ENCODE measurements at regions not wholly inside any gene's neighbourhood (a gene's known extent, or its start where the extent isn't known, plus 50 kb on each side); places are given as distances from the start of the nearest gene placed in this dataset.

DNA sequence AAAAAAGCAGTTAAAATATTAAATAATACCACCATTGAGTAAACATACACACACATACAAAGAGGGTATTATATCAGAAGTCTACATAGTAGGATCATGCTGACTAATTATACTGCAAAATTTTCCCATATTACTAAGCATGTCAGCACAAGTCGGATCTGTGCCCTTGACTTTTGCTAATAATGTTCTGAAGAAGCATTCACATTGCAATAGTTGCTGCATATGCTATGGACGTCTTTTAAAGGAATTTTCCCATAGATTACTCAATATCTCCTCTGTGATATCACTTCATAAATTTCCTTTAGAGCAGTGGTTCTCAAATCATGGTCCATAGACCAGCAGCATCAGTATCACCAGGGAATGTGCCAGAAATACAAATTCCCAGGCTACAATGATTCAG lies 110.9 kb upstream of the NUDT7 start:
- POLR2A ChIA-PET: no interaction called here
- Histone ChIP-seq H3K4me1 (no peaks in the 10 kb centered on the region), H3K9me3 (no peaks in the 10 kb centered on the region), H3K27ac (no peak overlapping the region), H3K4me3 (no peak overlapping the region), H3K4me2 (no peak overlapping the region)
- ATAC-seq (no peak), DNase-seq (ENCODE audit: low read depth in 1 of 2, low spot score in 1 of 2) (no peak), FAIRE-seq (no peak)
- CTCF ChIA-PET: no interaction called here
- TF ChIP-seq MAFK (IDR thresholded peaks at IDR 0.05; ENCODE audit: partially characterized antibody) (no peak), FOSB (CRISPR knock-in tag; IDR thresholded peaks at IDR 0.05) (no peak), CBX8 (IDR thresholded peaks at IDR 0.05) (no peak), SMC3 (IDR thresholded peaks at IDR 0.05) (no peak), ZSCAN20 (CRISPR knock-in tag; IDR thresholded peaks at IDR 0.05) (no peak), PHF8 (IDR thresholded peaks at IDR 0.05; ENCODE audit: borderline replicate concordance, low read depth) (no peak), ESRRA (IDR thresholded peaks at IDR 0.05; ENCODE audit: borderline replicate concordance, low read length) (no peak), HOXA7 (CRISPR knock-in tag; IDR thresholded peaks at IDR 0.05) (no peak), ZNF302 (CRISPR knock-in tag; IDR thresholded peaks at IDR 0.05) (no peak), BHLHE40 (IDR thresholded peaks at IDR 0.05; ENCODE audit: low read depth, low read length) (no peak), POLR2AphosphoS2 (conservative IDR thresholded peaks at IDR 0.05; ENCODE audit: low read length) (no peak), NPAS2 (CRISPR knock-in tag; IDR thresholded peaks at IDR 0.05; ENCODE audit: borderline replicate concordance) (no peak), FOSL2 (IDR thresholded peaks at IDR 0.05) (no peak), FOSL2 (CRISPR knock-in tag; IDR thresholded peaks at IDR 0.05) (no peak)
- TF ChIP-seq, protein P1, sequence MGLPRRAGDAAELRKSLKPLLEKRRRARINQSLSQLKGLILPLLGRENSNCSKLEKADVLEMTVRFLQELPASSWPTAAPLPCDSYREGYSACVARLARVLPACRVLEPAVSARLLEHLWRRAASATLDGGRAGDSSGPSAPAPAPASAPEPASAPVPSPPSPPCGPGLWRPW (IDR thresholded peaks at IDR 0.05): no peak
- TF ChIP-seq, protein P2, sequence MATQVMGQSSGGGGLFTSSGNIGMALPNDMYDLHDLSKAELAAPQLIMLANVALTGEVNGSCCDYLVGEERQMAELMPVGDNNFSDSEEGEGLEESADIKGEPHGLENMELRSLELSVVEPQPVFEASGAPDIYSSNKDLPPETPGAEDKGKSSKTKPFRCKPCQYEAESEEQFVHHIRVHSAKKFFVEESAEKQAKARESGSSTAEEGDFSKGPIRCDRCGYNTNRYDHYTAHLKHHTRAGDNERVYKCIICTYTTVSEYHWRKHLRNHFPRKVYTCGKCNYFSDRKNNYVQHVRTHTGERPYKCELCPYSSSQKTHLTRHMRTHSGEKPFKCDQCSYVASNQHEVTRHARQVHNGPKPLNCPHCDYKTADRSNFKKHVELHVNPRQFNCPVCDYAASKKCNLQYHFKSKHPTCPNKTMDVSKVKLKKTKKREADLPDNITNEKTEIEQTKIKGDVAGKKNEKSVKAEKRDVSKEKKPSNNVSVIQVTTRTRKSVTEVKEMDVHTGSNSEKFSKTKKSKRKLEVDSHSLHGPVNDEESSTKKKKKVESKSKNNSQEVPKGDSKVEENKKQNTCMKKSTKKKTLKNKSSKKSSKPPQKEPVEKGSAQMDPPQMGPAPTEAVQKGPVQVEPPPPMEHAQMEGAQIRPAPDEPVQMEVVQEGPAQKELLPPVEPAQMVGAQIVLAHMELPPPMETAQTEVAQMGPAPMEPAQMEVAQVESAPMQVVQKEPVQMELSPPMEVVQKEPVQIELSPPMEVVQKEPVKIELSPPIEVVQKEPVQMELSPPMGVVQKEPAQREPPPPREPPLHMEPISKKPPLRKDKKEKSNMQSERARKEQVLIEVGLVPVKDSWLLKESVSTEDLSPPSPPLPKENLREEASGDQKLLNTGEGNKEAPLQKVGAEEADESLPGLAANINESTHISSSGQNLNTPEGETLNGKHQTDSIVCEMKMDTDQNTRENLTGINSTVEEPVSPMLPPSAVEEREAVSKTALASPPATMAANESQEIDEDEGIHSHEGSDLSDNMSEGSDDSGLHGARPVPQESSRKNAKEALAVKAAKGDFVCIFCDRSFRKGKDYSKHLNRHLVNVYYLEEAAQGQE (IDR thresholded peaks at IDR 0.05): no peak
- TF ChIP-seq, protein P3, sequence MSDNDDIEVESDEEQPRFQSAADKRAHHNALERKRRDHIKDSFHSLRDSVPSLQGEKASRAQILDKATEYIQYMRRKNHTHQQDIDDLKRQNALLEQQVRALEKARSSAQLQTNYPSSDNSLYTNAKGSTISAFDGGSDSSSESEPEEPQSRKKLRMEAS (IDR thresholded peaks at IDR 0.05): no peak
- WGBS (ENCODE audit: missing lambda C conversion rate): 12% methylated on average over 2 of the region's 2 CpGs

DNA sequence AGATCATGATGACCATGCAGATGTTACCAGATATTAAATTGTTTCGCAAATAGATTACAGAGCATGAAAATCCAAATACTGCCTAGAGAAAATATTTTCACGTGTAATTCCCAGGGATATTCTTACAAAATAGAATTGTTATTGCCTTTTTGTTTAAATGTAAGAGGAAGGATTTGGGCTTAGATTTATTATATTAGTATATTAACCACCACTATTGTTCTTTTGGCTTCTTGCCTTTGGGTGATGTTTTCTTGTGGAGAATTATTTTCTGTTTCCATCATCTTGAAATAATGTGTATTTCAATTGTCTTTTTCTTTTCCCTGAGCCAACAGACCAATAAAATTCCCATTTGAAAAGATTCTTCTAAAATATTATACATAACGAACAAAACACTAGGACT lies 109.7 kb upstream of the NUDT7 start:
- no peaks in the 10 kb centered on the region for H3K4me1 ChIP-seq
- POLR2A ChIA-PET: no interaction called here
- H3K27ac ChIP-seq: no peak overlapping the region
- WGBS (ENCODE audit: missing lambda C conversion rate): 46% methylated on average over 3 of the region's 3 CpGs
- no peak for DNase-seq (ENCODE audit: low read depth in 1 of 2, low spot score in 1 of 2)
- no peaks in the 10 kb centered on the region for H3K9me3 ChIP-seq
- H3K4me2 ChIP-seq: no peak overlapping the region
- no peak overlapping the region for H3K4me3 ChIP-seq
- TF ChIP-seq, protein P1 (IDR thresholded peaks at IDR 0.05): no peak
- TF ChIP-seq RNF2 (IDR thresholded peaks at IDR 0.05; ENCODE audit: borderline replicate concordance, low read depth) (no peak), NPAS2 (CRISPR knock-in tag; IDR thresholded peaks at IDR 0.05; ENCODE audit: borderline replicate concordance) (no peak), SREBF2 (IDR thresholded peaks at IDR 0.05) (no peak), FOSL2 (IDR thresholded peaks at IDR 0.05) (no peak), FOSL2 (CRISPR knock-in tag; IDR thresholded peaks at IDR 0.05) (no peak), ZFP36 (IDR thresholded peaks at IDR 0.05; ENCODE audit: borderline replicate concordance, partially characterized antibody) (no peak)
- no peak for ATAC-seq
- no peak for FAIRE-seq
- CTCF ChIA-PET: no interaction called here

DNA sequence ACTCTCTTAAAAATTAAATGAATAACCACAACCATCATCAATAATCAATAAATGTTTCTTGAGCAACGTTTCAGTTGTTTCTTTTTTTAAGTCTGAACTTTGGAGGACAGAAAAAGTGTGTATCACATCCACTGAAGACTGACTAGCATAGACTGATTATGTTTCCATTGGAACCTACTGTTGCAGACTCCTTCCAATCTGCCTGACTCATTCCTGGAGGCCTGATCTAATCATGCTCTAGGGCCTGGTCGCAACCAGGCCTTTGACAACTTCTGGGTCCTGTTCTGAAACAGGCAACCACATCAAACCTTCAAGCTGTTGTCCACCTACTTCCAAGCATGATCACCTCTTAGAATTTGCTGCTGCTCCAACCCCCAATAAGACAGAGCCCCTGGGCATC lies 109.2 kb upstream of the NUDT7 start:
- CTCF ChIA-PET: no interaction called here
- TF ChIP-seq HOXB5 (CRISPR knock-in tag; IDR thresholded peaks at IDR 0.05) (no peak), HOXA7 (CRISPR knock-in tag; IDR thresholded peaks at IDR 0.05) (no peak), PHF8 (IDR thresholded peaks at IDR 0.05; ENCODE audit: borderline replicate concordance, low read depth) (no peak), RARB (CRISPR knock-in tag; IDR thresholded peaks at IDR 0.05) (no peak), NPAS2 (CRISPR knock-in tag; IDR thresholded peaks at IDR 0.05; ENCODE audit: borderline replicate concordance) (no peak), SMC3 (IDR thresholded peaks at IDR 0.05) (no peak), HDAC2 (IDR thresholded peaks at IDR 0.05) (no peak)
- TF ChIP-seq, protein P2 (IDR thresholded peaks at IDR 0.05): no peak

More for the DNA sequence above, 109.2 kb upstream of the NUDT7 start:
- DNase-seq (ENCODE audit: low read depth in 1 of 2, low spot score in 1 of 2) (no peak), ATAC-seq (no peak), FAIRE-seq (no peak)
- Histone ChIP-seq H3K27ac (no peak overlapping the region), H3K4me3 (no peak overlapping the region), H3K4me2 (no peak overlapping the region), H3K9me3 (no peaks in the 10 kb centered on the region), H3K4me1 (no peaks in the 10 kb centered on the region)
- POLR2A ChIA-PET: no interaction called here
- 28% methylated on average over 2 of the region's 2 CpGs for WGBS (ENCODE audit: missing lambda C conversion rate)
